ENCODE measurements at regions not wholly inside any gene's neighbourhood (a gene's known extent, or its start where the extent isn't known, plus 50 kb on each side); places are given as distances from the start of the nearest gene placed in this dataset.

GRCh38 chr4:20431543-20431951 lies 179.8 kb downstream of the SLIT2 start:
- no peak for TF ChIP-seq CTCF (IDR thresholded peaks at IDR 0.05)
- no peak for TF ChIP-seq POLR2A (IDR thresholded peaks at IDR 0.05)
